DOHH2 (cell line): ENCODE measurements at regions not wholly inside any gene's neighbourhood (a gene's known extent, or its start where the extent isn't known, plus 50 kb on each side); places are given as distances from the start of the nearest gene placed in this dataset.

Source experiments
- H3F3A ChIP-seq: fragments of 200-600 bp; sonication (generic), shearing (Covaris generic); 2 replicates; pipeline ENCODE4 v1.6.0; 2016; ENCODE audit warnings: antibody characterized with exemption, mild to moderate bottlenecking; ENCODE audit not compliant: control insufficient read depth, insufficient read depth
- H3K27ac ChIP-seq: fragments of 200-600 bp; sonication (generic); 2 replicates; pipeline ENCODE4 v1.5.1; 2014; ENCODE audit warnings: low read depth, mild to moderate bottlenecking, low read length, moderate library complexity
- H3K27me3 ChIP-seq: fragments of 200-600 bp; sonication (generic); 2 replicates; pipeline ENCODE4 v1.6.1; 2014; ENCODE audit warnings: mild to moderate bottlenecking, low read length, mixed read lengths; ENCODE audit not compliant: control insufficient read depth
- H3K36me3 ChIP-seq: fragments of 200-600 bp; sonication (generic); 2 replicates; pipeline ENCODE4 v1.6.1; 2014; ENCODE audit warnings: mild to moderate bottlenecking, low read length, moderate library complexity, mixed read lengths; ENCODE audit not compliant: control insufficient read depth
- H3K4me1 ChIP-seq: fragments of 200-600 bp; sonication (generic); 2 replicates; pipeline ENCODE4 v1.6.1; 2014; ENCODE audit warnings: mild to moderate bottlenecking, low read length, mixed read lengths; ENCODE audit not compliant: control insufficient read depth
- H3K4me2 ChIP-seq: fragments of 200-600 bp; sonication (generic); 2 replicates; pipeline ENCODE4 v1.6.0; 2014; ENCODE audit warnings: mild to moderate bottlenecking, low read length, moderate library complexity
- H3K4me3 ChIP-seq: fragments of 200-600 bp; sonication (generic); 2 replicates; pipeline ENCODE4 v1.5.1; 2014; ENCODE audit warnings: mild to moderate bottlenecking, low read length, mixed read lengths
- H3K79me2 ChIP-seq: fragments of 200-600 bp; sonication (generic); 2 replicates; pipeline ENCODE4 v1.6.1; 2014; ENCODE audit warnings: mild to moderate bottlenecking, low read length, mixed read lengths; ENCODE audit not compliant: control insufficient read depth
- H3K9me2 ChIP-seq: fragments of 200-600 bp; sonication (generic); replicated peaks from 2 replicates; pipeline ENCODE4 v1.6.1; 2014; ENCODE audit warnings: mild to moderate bottlenecking, low read length, mixed read lengths; ENCODE audit not compliant: control insufficient read depth
- H3K9me3 ChIP-seq: fragments of 200-600 bp; sonication (generic); 2 replicates; pipeline ENCODE4 v1.6.1; 2014; ENCODE audit warnings: antibody characterized with exemption, low read length, mixed read lengths; ENCODE audit not compliant: control insufficient read depth, insufficient read depth
- H4K20me1 ChIP-seq: fragments of 200-600 bp; sonication (generic); 2 replicates; pipeline ENCODE4 v1.6.0; 2014; ENCODE audit warnings: low read depth, mild to moderate bottlenecking, antibody characterized with exemption, low read length, moderate library complexity; ENCODE audit not compliant: control insufficient read depth, insufficient read depth
- EZH2phosphoT487 ChIP-seq: fragments of 200-600 bp; sonication (generic); IDR thresholded peaks from 2 replicates; pipeline ENCODE4 v1.6.1; 2017; ENCODE audit warnings: borderline replicate concordance, mild to moderate bottlenecking, antibody characterized with exemption, low read length, moderate library complexity, mixed read lengths
- TF ChIP-seq, protein P1 (sequence below): fragments of 200-600 bp; sonication (generic); IDR thresholded peaks from one replicate; pipeline ENCODE4 v1.5.1; 2014; ENCODE audit warnings: antibody characterized with exemption, mild to moderate bottlenecking, low read depth, low read length; ENCODE audit not compliant: poor library complexity, severe bottlenecking

DNA sequence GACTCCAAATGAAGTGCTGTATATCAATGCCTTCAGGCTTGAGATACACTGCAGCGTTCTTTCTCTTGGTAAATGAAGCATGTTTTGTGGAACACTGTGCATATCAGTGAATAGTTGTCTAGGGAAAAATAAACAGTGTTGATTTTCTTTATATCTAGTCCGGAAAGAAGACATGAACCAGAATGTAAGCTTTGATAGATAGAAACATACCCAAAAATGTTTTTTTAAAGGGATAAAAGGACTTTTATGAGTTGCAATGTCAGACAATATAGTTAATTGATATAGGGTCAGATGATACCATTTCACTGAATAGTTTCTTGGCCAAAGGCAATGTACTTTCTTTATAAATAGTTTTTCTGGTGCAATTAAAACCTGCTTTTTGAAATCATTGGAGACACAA, 1037.8 kb downstream of the OTOL1 start:
- no peaks in the 10 kb centered on the region for H3K9me3 ChIP-seq
- no peaks in the 10 kb centered on the region for H3K36me3 ChIP-seq
- TF ChIP-seq, protein P1, sequence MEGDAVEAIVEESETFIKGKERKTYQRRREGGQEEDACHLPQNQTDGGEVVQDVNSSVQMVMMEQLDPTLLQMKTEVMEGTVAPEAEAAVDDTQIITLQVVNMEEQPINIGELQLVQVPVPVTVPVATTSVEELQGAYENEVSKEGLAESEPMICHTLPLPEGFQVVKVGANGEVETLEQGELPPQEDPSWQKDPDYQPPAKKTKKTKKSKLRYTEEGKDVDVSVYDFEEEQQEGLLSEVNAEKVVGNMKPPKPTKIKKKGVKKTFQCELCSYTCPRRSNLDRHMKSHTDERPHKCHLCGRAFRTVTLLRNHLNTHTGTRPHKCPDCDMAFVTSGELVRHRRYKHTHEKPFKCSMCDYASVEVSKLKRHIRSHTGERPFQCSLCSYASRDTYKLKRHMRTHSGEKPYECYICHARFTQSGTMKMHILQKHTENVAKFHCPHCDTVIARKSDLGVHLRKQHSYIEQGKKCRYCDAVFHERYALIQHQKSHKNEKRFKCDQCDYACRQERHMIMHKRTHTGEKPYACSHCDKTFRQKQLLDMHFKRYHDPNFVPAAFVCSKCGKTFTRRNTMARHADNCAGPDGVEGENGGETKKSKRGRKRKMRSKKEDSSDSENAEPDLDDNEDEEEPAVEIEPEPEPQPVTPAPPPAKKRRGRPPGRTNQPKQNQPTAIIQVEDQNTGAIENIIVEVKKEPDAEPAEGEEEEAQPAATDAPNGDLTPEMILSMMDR, result no peak
- no peak for TF ChIP-seq EZH2phosphoT487
- H3K9me2 ChIP-seq, result no peaks in the 10 kb centered on the region
- H3K27ac ChIP-seq, result no peak overlapping the region
- H3K27me3 ChIP-seq, result no peaks in the 10 kb centered on the region
- no peaks in the 10 kb centered on the region for H3K4me1 ChIP-seq
- no peaks in the 10 kb centered on the region for H3K79me2 ChIP-seq
- H4K20me1 ChIP-seq, result no peaks in the 10 kb centered on the region
- H3K4me2 ChIP-seq, result no peak overlapping the region
- no peaks in the 10 kb centered on the region for H3F3A ChIP-seq
- H3K4me3 ChIP-seq, result no peak overlapping the region

DNA sequence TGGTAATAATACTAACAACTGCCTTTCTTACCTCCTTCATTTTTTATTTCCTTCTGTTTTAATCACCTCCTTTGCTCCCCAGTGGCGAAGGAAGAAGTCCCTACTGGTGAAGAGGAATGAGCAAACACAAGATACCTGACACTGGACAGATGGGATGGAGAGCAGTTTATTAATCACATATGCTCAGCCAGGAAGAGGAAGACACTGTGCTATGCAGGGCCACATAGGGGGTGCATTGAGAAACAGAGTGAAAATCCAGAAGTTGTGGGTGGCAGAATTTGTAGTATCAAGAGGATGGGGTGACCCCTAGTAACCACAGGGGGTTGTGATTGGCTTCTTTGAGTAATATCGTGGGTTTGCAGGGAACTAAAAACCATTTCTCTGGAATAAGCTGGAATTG, 1041.9 kb downstream of the OTOL1 start:
- H3K79me2 ChIP-seq, result no peaks in the 10 kb centered on the region
- H3F3A ChIP-seq, result no peaks in the 10 kb centered on the region
- no peak overlapping the region for H3K4me2 ChIP-seq
- H3K9me3 ChIP-seq, result no peaks in the 10 kb centered on the region
- no peak for TF ChIP-seq EZH2phosphoT487
- TF ChIP-seq, protein P1, result no peak
- no peaks in the 10 kb centered on the region for H4K20me1 ChIP-seq
- H3K9me2 ChIP-seq, result no peaks in the 10 kb centered on the region
- no peaks in the 10 kb centered on the region for H3K4me1 ChIP-seq
- H3K4me3 ChIP-seq, result no peak overlapping the region
- H3K36me3 ChIP-seq, result no peaks in the 10 kb centered on the region
- no peak overlapping the region for H3K27ac ChIP-seq
- H3K27me3 ChIP-seq, result no peaks in the 10 kb centered on the region

DNA sequence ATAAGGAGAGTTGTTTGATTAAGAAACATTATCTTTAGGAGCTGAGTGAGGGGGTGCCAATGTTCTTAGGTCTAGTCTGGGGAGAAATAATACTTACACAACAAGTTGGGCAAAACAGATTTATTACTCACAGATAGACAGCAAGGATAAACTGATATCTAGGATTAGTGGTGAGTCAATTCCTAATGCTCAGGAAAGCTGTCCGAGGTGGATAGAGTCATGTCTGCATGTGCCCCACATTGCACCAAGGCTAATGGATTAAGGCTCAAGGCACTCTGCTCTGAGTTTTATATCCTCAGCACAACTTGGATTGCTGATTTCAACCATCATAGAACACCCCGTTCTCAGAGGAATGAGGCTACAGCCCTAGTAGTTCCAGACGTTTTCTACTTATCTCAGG, 1042.3 kb downstream of the OTOL1 start:
- Histone ChIP-seq H3K9me2 (no peaks in the 10 kb centered on the region), H3K4me3 (no peak overlapping the region), H4K20me1 (no peaks in the 10 kb centered on the region), H3K27ac (no peak overlapping the region), H3K36me3 (no peaks in the 10 kb centered on the region), H3F3A (no peaks in the 10 kb centered on the region), H3K9me3 (no peaks in the 10 kb centered on the region), H3K79me2 (no peaks in the 10 kb centered on the region), H3K27me3 (no peaks in the 10 kb centered on the region), H3K4me2 (no peak overlapping the region), H3K4me1 (no peaks in the 10 kb centered on the region)
- TF ChIP-seq, protein P1, result no peak

DNA sequence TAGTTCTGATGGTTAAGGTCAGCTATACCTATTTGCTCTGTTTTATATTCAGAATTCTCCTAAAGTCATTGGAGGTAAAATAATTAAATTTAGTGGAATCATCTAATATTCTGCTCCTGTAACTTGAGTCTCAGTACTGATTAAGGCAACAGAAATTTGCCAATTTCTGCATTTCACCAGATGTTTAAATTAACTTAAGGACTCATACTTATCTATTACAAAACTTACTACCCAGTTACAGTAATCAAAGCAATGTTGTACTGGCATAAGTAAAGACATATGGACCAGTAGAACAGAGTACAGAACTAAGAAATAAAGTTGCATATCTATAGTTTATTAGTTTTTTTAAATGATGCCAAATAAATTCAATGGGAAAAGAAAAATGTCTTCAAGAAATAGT, 1043.8 kb downstream of the OTOL1 start:
- H3K4me2 ChIP-seq, result no peak overlapping the region
- no peaks in the 10 kb centered on the region for H3K27me3 ChIP-seq
- no peaks in the 10 kb centered on the region for H3K9me3 ChIP-seq
- H3K9me2 ChIP-seq, result no peaks in the 10 kb centered on the region
- TF ChIP-seq, protein P1, result no peak
- no peak for TF ChIP-seq EZH2phosphoT487
- H3K79me2 ChIP-seq, result no peaks in the 10 kb centered on the region
- H4K20me1 ChIP-seq, result no peaks in the 10 kb centered on the region
- H3K4me1 ChIP-seq, result no peaks in the 10 kb centered on the region
- no peak overlapping the region for H3K4me3 ChIP-seq
- no peak overlapping the region for H3K27ac ChIP-seq
- H3K36me3 ChIP-seq, result no peaks in the 10 kb centered on the region
- no peaks in the 10 kb centered on the region for H3F3A ChIP-seq
